HCT116 (cell line): ENCODE measurements at regions not wholly inside any gene's neighbourhood (a gene's known extent, or its start where the extent isn't known, plus 50 kb on each side); places are given as distances from the start of the nearest gene placed in this dataset.

ENCODE experiments used
- CTCF ChIP-seq, 3 experiments: fragments of 200-600 bp in 1 of 3; sonication (generic) in 1 of 3; IDR thresholded peaks in 2 of 3; conservative IDR thresholded peaks in 1 of 3; 2 replicates each; pipeline ENCODE4 v1.5.1; 2012 to 2017; ENCODE audit warnings: low read depth in 2 of 3, low read length in 2 of 3, antibody characterized with exemption in 1 of 3, borderline replicate concordance in 1 of 3, control low read depth in 1 of 3, mild to moderate bottlenecking in 1 of 3, mixed read lengths in 1 of 3, mixed run types in 1 of 3, moderate library complexity in 1 of 3; ENCODE audit not compliant: insufficient read depth in 1 of 3
- EZH2 ChIP-seq: fragments of 200-600 bp; sonication (generic); IDR thresholded peaks from 2 replicates; pipeline ENCODE4 v1.6.1; 2017; ENCODE audit warnings: antibody characterized with exemption, mixed run types
- POLR2AphosphoS5 ChIP-seq: IDR thresholded peaks from 2 replicates; pipeline ENCODE4 v1.6.1; 2011; ENCODE audit warnings: mild to moderate bottlenecking, low read depth, low read length, moderate library complexity
- RAD21 ChIP-seq: IDR thresholded peaks from 2 replicates; pipeline ENCODE4 v1.6.1; 2012; ENCODE audit warnings: low read depth, mild to moderate bottlenecking

- no peak for TF ChIP-seq CTCF (IDR thresholded peaks at IDR 0.05 in 2 of 3, conservative IDR thresholded peaks at IDR 0.05 in 1 of 3; ENCODE audit: borderline replicate concordance in 1 of 3, insufficient read depth in 1 of 3, low read depth in 2 of 3, low read length in 2 of 3)
- TF ChIP-seq EZH2: no peak
- no peak for TF ChIP-seq POLR2AphosphoS5
- no peak for TF ChIP-seq RAD21
Measured at GRCh38 chr11:130608287-130608686, 159.8 kb downstream of the ADAMTS15 start.
